A673 (cell line): ENCODE measurements at regions not wholly inside any gene's neighbourhood (a gene's known extent, or its start where the extent isn't known, plus 50 kb on each side); places are given as distances from the start of the nearest gene placed in this dataset.

Source experiments
- BruUV-seq: library from RNA; stranded (reverse); fragments of 400-500 nt; replicated peaks from 2 replicates; lab custom pipeline; 2021; lab: Mats Ljungman, UMichigan
- CTCF ChIA-PET: fragments of 300-600 bp; sonication (Branson Sonifier 250); formaldehyde crosslinking; loops from one replicate; lab custom pipeline; 2022; ENCODE audit warnings: antibody characterized with exemption; lab: Charles Lee
- POLR2A ChIA-PET: fragments of 300-600 bp; sonication (Branson Sonifier 250); formaldehyde crosslinking; loops from one replicate; lab custom pipeline; 2022; ENCODE audit warnings: antibody characterized with exemption; ENCODE audit not compliant: low non-redundant PET; lab: Charles Lee
- DNase-seq: peaks from one replicate; pipeline ENCODE4 v3.0.0-alpha.2; 2015; ENCODE audit warnings: low spot score
- H3K27ac ChIP-seq: fragments of 200-600 bp; sonication (generic); 2 replicates; pipeline ENCODE4 v1.5.1; 2016; ENCODE audit warnings: mixed run types, low read depth, mild to moderate bottlenecking, mixed read lengths, antibody characterized with exemption, low read length; ENCODE audit not compliant: poor library complexity, severe bottlenecking
- H3K27me3 ChIP-seq: fragments of 200-600 bp; sonication (generic); replicated peaks from 2 replicates; pipeline ENCODE4 v1.6.1; 2017; ENCODE audit warnings: mixed run types, low read depth, mild to moderate bottlenecking, mixed read lengths, antibody characterized with exemption, low read length; ENCODE audit not compliant: insufficient read depth, poor library complexity
- H3K36me3 ChIP-seq: fragments of 200-600 bp; sonication (generic); 2 replicates; pipeline ENCODE4 v1.6.1; 2016; ENCODE audit warnings: mixed run types, mild to moderate bottlenecking, mixed read lengths, antibody characterized with exemption, low read length; ENCODE audit not compliant: insufficient read depth, poor library complexity, severe bottlenecking
- H3K4me1 ChIP-seq: fragments of 200-600 bp; sonication (generic); 2 replicates; pipeline ENCODE4 v1.6.1; 2017; ENCODE audit warnings: mixed run types, mild to moderate bottlenecking, mixed read lengths, antibody characterized with exemption, low read length; ENCODE audit not compliant: insufficient read depth, poor library complexity, severe bottlenecking
- H3K4me3 ChIP-seq: fragments of 200-600 bp; sonication (generic); 2 replicates; pipeline ENCODE4 v1.5.1; 2016; ENCODE audit warnings: low read depth, mixed run types, mild to moderate bottlenecking, mixed read lengths, low read length; ENCODE audit not compliant: poor library complexity, severe bottlenecking
- H3K9me3 ChIP-seq: fragments of 200-600 bp; sonication (generic); 2 replicates; pipeline ENCODE4 v1.6.1; 2016; ENCODE audit warnings: mixed run types, low read depth, mild to moderate bottlenecking, mixed read lengths, antibody characterized with exemption, low read length; ENCODE audit not compliant: poor library complexity, severe bottlenecking
- CTCF ChIP-seq: fragments of 300-800, 200-600 bp; sonication (generic); conservative IDR thresholded peaks from 2 replicates; pipeline ENCODE4 v1.5.1; 2017; ENCODE audit warnings: low read depth, mild to moderate bottlenecking, antibody characterized with exemption, low read length, moderate library complexity, mixed read lengths
- EZH2 ChIP-seq: fragments of 200-600 bp; sonication (generic); IDR thresholded peaks from 2 replicates; pipeline ENCODE4 v1.6.1; 2017; ENCODE audit warnings: borderline replicate concordance, low read depth, mild to moderate bottlenecking, mixed read lengths, antibody characterized with exemption, low read length; ENCODE audit not compliant: poor library complexity, severe bottlenecking
- intact Hi-C: fragments of 100-400 bp; cut with micrococcal nuclease; formaldehyde crosslinking; loops from one replicate; pipeline ENCODE4 v1.10.0; 2022; ENCODE audit not compliant: unreplicated experiment

- H3K4me3 ChIP-seq, result no peak overlapping the region
- peaks cover 13% of the 10 kb centered on the region for H3K9me3 ChIP-seq
- TF ChIP-seq CTCF (no peak), EZH2 (no peak)
- H3K4me1 ChIP-seq, result no peaks in the 10 kb centered on the region
- intact Hi-C loops, result no loop called here
- no peaks in the 10 kb centered on the region for H3K27me3 ChIP-seq
- DNase-seq, result no peak
- H3K36me3 ChIP-seq, result no peaks in the 10 kb centered on the region
- POLR2A ChIA-PET, result no interaction called here
- no TSS peak for BruUV-seq
- H3K27ac ChIP-seq, result no peak overlapping the region
- CTCF ChIA-PET, result no interaction called here
Measured at GRCh38 chr3:26368312-26368711, 254.3 kb upstream of the LRRC3B start.

- no peak for DNase-seq
- H3K4me3 ChIP-seq, result no peak overlapping the region
- no TSS peak for BruUV-seq
- POLR2A ChIA-PET, result no interaction called here
- peaks cover 16% of the 10 kb centered on the region for H3K9me3 ChIP-seq
- no peaks in the 10 kb centered on the region for H3K36me3 ChIP-seq
- no peaks in the 10 kb centered on the region for H3K27me3 ChIP-seq
- TF ChIP-seq EZH2 (no peak), CTCF (no peak)
- no peak overlapping the region for H3K27ac ChIP-seq
- no peaks in the 10 kb centered on the region for H3K4me1 ChIP-seq
- intact Hi-C loops, result no loop called here
- CTCF ChIA-PET, result no interaction called here
Measured at GRCh38 chr3:26369133-26369532, 253.4 kb upstream of the LRRC3B start.

- no TSS peak for BruUV-seq
- H3K9me3 ChIP-seq, result peaks cover 14% of the 10 kb centered on the region
- no peaks in the 10 kb centered on the region for H3K4me1 ChIP-seq
- DNase-seq, result no peak
- H3K36me3 ChIP-seq, result no peaks in the 10 kb centered on the region
- no peaks in the 10 kb centered on the region for H3K27me3 ChIP-seq
- ChIA-PET CTCF (no interaction called here), POLR2A (no interaction called here)
- no peak overlapping the region for H3K4me3 ChIP-seq
- no peak for TF ChIP-seq CTCF
- TF ChIP-seq EZH2, result no peak
- intact Hi-C loops, result no loop called here
- no peak overlapping the region for H3K27ac ChIP-seq
Measured at GRCh38 chr3:26375843-26376530, 246.6 kb upstream of the LRRC3B start.
